Upper lobe of left lung (tissue), 4 donors: ENCODE measurements at regions not wholly inside any gene's neighbourhood (a gene's known extent, or its start where the extent isn't known, plus 50 kb on each side); places are given as distances from the start of the nearest gene placed in this dataset.
"Not testable (repeated sequence)": the region's sequence is repeated elsewhere in the genome, so short reads cannot be mapped to it uniquely, and the experiment has no call there.

Source experiments
- CTCF ChIP-seq, 6 experiments: fragments of 450-650 bp in 4 of 6; fragments of 200-600 bp in 2 of 6; sonication (generic) in 2 of 6; IDR thresholded peaks; one replicate each; pipeline ENCODE4 v1.5.1; 2016 to 2019; ENCODE audit warnings: antibody characterized with exemption in 6 of 6
- POLR2A ChIP-seq, 4 donors: fragments of 450-650 bp; IDR thresholded peaks; one replicate each; pipeline ENCODE4 v1.5.1; 2016 to 2017; ENCODE audit warnings: antibody characterized with exemption in 4 of 4, mild to moderate bottlenecking in 2 of 4
- POLR2AphosphoS5 ChIP-seq, 2 donors: sonication (generic); formaldehyde crosslinking; IDR thresholded peaks; one replicate each; pipeline ENCODE4 v1.5.1; 2017; ENCODE audit warnings: antibody characterized with exemption in 2 of 2

- TF ChIP-seq CTCF, POLR2A, POLR2AphosphoS5 (IDR thresholded peaks at IDR 0.05): not testable (repeated sequence)
Observed at GRCh38 chr6:104673078-104673477, 186.6 kb downstream of the HACE1 start.
